GM19351 (cell line): ENCODE measurements at regions not wholly inside any gene's neighbourhood (a gene's known extent, or its start where the extent isn't known, plus 50 kb on each side); places are given as distances from the start of the nearest gene placed in this dataset.

Experiments used
- ATAC-seq: cut with Tn5 transposase; IDR thresholded peaks from one replicate; pipeline ENCODE4 v1.9.1; 2021; ENCODE audit warnings: mild to moderate bottlenecking, moderate library complexity; ENCODE audit not compliant: unreplicated experiment

DNA sequence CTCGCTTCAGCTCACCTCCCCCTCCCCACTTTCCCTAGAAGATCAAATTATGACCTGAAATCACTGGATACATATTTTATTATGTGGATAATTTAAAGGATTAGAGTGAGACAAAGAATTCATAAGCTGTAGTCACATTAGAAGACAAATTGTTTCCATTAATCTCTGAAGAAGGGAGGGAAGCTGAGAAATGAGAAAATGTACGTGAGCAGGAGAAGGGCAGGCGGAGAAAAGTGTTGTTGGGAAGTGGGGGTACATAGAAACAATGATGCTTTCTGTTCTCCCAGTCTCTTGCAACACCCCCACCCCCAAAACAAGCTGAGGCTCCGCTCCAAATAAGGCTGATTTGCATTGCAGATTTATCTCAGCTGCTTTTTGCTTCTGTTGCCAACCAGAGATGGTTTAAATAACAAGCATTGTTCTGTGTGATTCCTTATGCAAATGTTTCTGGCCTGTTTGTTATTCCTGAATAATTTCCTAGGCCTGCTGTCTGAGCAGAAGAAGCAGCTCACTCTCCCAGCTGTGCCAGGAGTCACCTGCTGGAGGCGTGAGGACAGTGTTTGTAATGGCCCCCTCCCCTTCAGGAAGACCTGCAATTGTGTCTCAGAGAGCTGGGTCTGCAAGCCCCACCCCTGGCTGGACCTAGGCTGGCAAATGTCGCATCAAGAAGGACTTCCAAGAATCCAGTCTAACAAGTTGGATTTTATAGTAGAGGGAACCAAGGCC, 121.8 kb upstream of the TNR start:
- no peak for ATAC-seq

DNA sequence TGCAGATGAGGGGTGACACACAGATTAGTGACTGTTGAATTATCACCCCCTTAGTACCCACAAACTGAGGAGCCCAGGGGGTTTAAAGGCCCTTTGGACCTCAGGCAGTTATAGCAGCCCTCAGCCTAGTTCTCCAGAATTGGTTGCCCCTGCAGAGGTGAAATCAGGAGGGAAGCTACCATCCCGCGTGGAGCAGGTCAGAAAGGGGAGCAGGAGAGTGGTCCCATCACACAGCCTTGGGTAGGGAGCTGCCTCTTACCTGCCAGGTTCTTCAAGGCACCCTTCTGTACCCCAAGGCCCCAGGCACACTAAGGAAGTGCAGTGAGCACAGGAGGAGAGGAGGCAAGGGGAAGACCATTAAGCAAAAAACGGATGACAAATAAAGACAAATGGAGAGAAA, 121.2 kb upstream of the TNR start:
- ATAC-seq: no peak

DNA sequence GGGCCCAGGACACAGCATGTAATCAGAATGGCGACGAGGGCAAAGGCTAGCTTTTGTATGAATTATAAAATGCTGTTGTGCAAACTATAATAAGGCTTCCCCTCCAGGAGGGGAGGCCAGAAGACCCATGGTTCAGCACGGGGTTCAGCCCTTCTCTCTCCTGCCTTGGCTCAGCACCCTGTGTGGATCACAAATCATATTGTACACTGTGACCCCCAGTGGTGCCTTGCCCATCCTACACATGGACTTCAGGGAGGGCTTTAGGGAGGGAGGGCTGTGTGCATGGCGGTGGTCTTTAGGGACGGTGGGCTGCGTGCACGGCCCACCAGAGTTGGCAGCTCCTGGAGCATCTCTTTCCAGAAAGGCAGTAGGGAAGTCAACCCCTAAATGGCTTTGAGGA, 120.8 kb upstream of the TNR start:
- ATAC-seq: no peak

- no peak for ATAC-seq
Observed at GRCh38 chr1:175863299-175864050, 120.1 kb upstream of the TNR start.

GRCh38 chr1:175862408-175862807, 119.0 kb upstream of the TNR start:
- no peak for ATAC-seq

GRCh38 chr1:175861626-175862367, 118.4 kb upstream of the TNR start:
- no peak for ATAC-seq

DNA sequence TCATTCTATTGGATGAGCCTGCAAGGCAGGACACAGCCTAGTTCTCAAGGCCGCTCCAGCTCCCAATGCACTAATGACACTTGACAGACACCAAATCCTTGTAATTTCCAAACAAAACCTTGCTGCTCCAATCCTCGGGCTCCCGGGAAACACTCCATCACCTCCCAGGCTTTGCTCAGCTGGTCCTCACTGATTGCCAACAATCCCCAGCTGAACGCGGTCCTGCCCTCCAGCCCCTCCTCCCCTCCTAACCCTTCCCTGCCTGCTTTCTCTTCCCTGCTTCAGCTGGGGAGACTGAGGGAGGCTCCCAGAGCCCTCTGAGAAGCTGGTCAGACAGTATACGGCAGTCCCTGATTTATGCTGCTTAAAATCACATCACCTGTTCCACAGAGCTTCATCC, 114.4 kb upstream of the TNR start:
- no peak for ATAC-seq

GRCh38 chr1:175853681-175854080, 110.3 kb upstream of the TNR start:
- no peak for ATAC-seq

GRCh38 chr1:175851749-175852148, 108.4 kb upstream of the TNR start:
- ATAC-seq: no peak

DNA sequence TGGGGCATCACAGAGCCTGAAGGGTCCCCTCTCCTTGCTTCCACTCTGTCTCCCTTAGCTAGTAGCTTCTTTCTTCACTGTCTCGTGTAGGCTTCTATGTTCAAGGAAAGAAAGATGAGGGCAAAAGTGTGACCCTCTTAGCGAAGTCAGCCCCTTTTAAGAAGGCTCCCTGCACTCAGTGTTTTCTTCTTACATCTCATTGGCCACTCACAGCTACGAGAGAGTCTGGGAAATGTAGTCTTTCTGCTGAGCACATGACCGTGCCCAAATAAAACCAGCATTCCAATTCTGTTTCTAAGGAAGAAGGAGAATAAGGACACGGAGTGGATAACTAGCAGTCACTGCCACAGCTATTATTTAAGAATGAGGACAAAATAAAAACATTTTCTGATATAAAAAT, 104.9 kb upstream of the TNR start:
- no peak for ATAC-seq

DNA sequence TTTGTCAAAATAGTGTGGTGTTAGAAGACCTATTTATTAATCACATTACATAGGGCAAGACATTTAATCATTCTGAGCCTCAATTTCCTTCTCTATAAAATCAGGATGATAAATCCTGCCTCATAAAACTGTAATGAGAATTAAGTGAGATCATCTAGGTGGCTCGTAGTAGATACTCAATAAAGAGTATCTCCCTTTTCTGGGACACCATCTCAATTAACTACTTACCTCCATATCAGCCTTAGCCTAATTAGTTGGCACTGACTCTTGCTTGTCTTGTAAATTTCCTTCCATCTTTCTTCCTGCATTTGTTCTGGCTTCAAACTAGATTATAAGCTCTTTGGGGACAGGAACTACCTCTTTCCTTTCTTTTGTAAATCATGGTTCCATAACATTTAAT, 102.6 kb upstream of the TNR start:
- ATAC-seq: no peak

GRCh38 chr1:175845338-175845737, 101.9 kb upstream of the TNR start:
- no peak for ATAC-seq

DNA sequence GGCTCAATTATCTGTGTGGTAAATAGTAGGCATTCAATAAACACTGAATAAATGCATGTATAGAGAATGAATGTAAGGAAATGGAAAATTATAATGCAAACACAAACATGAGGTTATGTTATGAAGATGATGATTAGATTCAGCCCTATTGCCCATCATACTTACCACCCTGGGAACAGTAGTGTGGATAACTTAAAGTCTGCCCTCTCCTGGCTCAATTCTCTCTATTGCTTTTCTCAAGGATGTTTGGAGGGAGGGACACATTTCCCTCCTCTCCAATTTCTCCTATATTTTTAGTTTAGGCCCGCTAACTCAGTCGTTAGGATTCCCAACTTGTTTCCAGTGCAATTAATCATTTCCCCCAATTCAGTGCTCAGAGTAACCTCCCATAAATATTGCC, 101.5 kb upstream of the TNR start:
- no peak for ATAC-seq

DNA sequence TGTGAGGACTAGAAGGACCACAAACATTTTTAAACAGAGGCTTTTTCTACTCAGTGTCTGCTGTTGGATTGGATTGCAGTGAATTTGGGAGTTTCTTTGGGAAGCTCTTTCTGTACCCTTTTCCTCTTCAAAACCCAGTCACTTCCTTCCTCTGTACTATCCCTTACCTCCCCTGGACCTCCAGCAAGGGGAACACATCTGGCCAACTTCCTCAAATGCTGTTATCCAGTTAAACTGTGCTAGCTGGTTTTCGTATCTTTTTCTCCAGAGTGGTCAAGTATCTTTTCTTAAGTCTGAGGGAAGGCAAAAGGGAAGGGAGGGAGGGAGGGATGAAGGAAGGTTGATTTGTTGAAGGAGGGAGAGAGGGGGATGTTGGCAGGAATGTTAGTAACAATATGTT, 99.2 kb upstream of the TNR start:
- ATAC-seq: no peak

DNA sequence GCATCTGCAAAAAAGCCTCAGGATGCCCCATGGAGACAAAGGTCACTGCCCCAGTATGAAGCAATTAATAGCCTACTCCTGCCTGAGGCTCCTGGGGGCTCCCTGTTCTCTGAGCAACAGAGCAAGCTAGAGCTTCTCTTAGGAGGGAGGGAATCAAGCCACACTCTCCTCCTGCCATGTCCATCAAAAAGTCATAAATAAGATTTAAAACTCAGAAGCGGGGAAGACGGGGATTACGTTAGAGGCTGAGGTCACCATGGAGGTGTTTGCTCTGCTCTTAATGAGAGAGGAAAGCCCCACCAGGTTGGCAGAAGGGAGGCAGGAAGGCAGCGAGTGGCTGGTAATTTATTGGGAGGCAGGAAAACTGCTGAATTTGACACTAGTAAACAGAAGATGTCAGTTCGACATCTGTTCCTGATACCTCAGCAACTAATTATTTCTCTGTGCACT, 98.4 kb upstream of the TNR start:
- no peak for ATAC-seq

- ATAC-seq: no peak
Observed at GRCh38 chr1:175840787-175841186, 97.4 kb upstream of the TNR start.

- ATAC-seq: no peak
Observed at GRCh38 chr1:175839779-175840669, 96.6 kb upstream of the TNR start.

GRCh38 chr1:175834597-175834996, 91.2 kb upstream of the TNR start:
- no peak for ATAC-seq

DNA sequence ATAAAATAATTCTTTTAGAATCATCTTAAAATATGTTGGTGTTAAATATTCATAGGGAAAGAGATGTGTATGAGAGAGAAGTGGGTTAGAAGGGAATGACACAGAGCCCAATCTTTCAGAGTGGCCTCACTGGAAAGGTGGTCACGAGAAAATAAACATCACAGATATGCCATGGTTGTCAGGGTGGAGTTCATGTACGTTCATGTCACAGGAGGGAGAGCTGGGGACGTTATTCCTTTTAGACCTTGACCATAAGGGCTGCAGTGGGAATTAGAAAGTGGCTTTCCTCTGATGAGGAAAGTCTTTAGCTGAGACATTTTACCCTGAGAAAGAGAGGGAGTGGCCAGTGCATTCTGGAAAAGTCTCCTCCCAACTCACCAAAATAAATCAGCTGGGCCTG, 90.6 kb upstream of the TNR start:
- ATAC-seq: no peak

DNA sequence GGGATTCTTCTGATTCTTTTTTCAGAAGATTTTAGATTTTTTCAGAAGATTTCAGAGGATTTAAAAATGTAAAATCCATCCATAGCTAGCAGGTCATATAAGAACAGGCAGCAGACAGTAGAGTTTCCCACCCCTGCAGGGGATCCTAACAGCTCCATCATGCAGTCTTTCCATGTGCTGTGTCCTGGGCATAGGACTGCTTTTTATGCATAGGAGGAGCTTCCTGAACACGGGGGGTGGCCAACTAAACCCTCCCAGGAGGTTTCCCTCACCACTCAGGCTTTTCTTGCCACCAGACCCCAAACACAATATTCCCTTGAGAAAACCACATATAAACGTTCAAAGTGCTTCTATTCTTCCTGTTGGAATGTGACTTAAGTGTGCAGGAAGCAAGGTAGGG, 90.1 kb upstream of the TNR start:
- ATAC-seq: no peak

GRCh38 chr1:175830500-175830899, 87.1 kb upstream of the TNR start:
- ATAC-seq: no peak
